Epithelial cell of esophagus (primary cell): ENCODE measurements at regions not wholly inside any gene's neighbourhood (a gene's known extent, or its start where the extent isn't known, plus 50 kb on each side); places are given as distances from the start of the nearest gene placed in this dataset.

Experiments used
- DNase-seq: peaks from one replicate; pipeline ENCODE4 v3.0.0; 2010; ENCODE audit warnings: low read depth
- H3K4me3 ChIP-seq: 2 replicates; pipeline ENCODE4 v1.5.1; 2011; ENCODE audit warnings: mild to moderate bottlenecking, low read length, control low read depth
- TF ChIP-seq, protein P1 (sequence below): IDR thresholded peaks from 2 replicates; pipeline ENCODE4 v1.5.1; 2011; ENCODE audit warnings: low read depth, mild to moderate bottlenecking, low read length, control low read depth, inconsistent platforms; ENCODE audit not compliant: insufficient read depth; ENCODE audit errors: missing control alignments

DNA sequence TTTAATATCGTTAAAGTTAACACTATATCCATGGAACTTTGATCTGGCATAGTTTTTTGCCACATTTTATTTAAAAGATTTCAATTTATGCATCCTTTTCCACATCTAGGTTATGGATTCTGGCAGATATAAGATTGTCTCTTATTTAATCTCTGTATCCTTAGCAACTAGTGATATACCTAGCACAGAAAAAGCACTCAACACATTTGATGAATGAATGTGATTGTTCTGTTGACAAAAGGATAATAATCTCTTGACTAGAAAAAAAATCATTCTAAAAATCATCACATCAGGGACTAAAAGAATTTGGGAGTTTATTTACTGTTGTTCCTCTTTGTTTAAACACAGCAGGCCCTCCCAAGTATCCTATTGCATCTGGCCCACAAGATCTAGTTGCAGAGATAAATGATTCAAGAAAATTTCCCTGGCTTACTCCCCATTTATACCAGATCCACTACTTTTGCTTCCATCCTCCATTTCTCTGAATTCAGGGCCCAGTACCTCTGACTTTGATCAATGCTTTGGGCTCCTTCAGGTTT lies 84.0 kb upstream of the C1GALT1 start:
- H3K4me3 ChIP-seq, result no peak overlapping the region
- TF ChIP-seq, protein P1, sequence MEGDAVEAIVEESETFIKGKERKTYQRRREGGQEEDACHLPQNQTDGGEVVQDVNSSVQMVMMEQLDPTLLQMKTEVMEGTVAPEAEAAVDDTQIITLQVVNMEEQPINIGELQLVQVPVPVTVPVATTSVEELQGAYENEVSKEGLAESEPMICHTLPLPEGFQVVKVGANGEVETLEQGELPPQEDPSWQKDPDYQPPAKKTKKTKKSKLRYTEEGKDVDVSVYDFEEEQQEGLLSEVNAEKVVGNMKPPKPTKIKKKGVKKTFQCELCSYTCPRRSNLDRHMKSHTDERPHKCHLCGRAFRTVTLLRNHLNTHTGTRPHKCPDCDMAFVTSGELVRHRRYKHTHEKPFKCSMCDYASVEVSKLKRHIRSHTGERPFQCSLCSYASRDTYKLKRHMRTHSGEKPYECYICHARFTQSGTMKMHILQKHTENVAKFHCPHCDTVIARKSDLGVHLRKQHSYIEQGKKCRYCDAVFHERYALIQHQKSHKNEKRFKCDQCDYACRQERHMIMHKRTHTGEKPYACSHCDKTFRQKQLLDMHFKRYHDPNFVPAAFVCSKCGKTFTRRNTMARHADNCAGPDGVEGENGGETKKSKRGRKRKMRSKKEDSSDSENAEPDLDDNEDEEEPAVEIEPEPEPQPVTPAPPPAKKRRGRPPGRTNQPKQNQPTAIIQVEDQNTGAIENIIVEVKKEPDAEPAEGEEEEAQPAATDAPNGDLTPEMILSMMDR, result no peak
- DNase-seq, result no peak

DNA sequence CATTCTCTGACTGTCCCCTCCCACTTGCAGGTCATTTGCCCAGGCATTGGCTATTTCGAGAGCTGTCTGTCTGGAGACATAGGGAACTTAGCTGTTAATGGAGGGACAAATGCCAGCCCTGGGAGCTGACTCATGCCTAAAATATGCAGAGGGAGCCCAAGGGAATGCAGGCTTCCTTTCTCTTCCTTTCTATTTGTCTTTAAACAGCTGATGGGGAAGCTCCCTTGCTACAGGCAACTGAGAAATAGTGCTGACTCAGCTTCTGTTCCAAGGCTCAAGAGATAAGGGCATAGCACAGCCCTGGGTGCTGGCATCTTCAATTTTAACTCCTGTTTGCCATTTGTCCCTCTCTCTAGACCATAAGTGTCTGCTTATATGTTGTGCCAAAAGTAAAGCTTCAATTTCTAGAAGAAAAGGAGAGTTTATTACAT lies 82.7 kb upstream of the C1GALT1 start:
- no peak overlapping the region for H3K4me3 ChIP-seq
- peak; percentile 92 for DNase-seq
- TF ChIP-seq, protein P1, result no peak

DNA sequence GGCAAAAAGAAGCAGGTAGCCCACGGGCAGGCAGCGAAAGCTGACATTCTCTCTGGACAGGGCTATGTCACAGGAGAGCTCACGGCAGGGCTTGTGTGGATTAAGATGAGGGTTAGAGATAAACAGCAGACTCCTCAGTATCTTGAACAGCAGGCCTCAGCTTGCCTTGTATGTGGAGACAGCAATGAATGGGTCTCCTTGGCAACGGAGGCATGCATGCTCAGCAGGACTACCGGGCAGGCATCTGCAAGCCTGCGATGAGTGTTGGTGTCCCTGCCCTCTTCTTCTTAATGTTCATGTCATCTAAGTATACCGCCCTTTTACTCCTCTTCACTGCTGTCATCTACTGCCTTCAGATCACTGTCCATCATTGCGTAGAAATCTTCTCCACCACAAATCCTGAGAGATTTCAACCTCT lies 81.9 kb upstream of the C1GALT1 start:
- peak; percentile 99 for DNase-seq
- TF ChIP-seq, protein P1, result no peak
- H3K4me3 ChIP-seq, result no peak overlapping the region

DNA sequence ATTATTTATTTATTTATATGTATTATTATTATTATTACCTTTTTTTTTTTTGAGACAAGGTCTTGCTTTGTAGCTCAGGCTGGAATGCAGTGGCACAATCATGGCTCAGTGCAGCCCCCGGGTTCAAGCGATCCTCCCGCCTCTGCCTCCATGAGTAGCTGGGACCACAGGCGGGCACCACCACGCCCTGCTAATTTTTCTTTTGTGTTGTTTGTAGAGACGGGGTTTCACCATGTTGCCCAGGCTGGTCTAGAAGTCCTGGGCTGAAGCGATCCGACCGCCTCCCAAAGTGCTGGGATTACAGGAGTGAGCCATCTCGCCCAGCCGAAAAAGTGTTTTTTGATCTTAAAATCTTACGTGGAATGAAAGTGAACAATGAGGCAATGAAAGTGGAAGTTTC lies 79.4 kb upstream of the C1GALT1 start:
- no peak for DNase-seq
- no peak overlapping the region for H3K4me3 ChIP-seq
- TF ChIP-seq, protein P1, result no peak

DNA sequence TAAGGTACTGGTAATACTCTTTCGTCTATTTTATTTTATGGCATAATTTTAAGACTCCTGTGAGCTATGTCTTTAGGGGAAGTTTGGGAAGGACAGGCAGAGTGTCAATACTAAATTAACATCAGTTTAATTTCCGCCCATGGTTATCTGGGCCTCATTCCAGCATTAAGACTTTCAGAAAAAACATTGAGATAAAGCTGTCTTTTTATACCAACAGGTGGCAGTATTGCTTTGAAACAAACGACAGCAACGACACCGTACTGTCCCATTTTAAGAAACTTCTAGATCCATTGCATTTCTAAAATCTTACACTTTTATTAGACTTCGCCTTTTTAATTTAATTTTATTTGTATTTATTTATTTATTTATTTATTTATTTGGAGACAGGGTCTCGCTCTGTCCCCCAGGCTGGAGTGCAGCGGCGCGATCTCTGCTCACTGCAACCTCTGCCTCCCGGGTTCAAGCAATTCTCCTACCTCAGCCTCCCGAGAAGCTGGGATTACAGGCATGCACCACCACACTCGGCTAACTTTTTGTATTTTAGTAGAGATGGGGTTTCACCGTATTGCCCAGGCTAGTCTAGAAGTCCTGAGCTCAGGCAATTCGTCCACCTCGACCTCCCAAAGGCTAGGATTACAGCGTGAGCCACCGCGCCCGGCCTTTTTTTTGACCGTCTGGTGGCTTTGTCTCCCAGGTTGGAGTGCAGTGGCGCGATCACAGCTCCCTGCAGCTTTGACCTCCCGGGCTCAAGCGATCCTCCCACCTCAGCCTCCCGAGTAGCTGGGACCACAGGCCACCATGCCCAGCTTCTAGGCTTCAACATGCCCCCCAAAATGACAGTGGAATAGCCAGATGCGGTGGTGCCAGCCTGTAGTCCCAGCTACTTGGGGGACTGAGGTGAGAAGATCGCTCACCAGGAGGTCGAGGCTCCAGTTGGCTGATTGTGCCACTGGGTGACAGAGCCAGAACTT lies 78.7 kb upstream of the C1GALT1 start:
- peak; percentile 73 for DNase-seq
- TF ChIP-seq, protein P1, result peak; percentile 59
- H3K4me3 ChIP-seq, result no peak overlapping the region

DNA sequence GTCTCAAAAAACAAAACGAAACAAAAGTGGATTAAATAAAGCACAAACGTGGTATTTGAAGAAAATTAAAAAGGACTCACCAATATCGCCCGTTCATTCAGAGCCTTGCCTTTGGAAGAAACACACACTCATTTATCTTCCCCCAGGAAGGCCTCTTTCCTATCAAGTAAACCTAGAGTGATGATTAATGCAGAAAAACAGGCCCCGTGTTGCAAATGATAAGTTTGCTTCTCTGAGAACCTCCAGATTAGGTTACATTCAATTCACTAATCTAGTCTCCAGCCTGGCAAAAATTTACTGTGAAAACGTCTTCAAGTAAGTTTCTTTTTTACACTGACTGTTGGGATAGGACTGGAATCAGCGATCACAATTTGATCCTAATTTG lies 78.0 kb upstream of the C1GALT1 start:
- no peak for DNase-seq
- H3K4me3 ChIP-seq, result no peak overlapping the region
- TF ChIP-seq, protein P1, result no peak

DNA sequence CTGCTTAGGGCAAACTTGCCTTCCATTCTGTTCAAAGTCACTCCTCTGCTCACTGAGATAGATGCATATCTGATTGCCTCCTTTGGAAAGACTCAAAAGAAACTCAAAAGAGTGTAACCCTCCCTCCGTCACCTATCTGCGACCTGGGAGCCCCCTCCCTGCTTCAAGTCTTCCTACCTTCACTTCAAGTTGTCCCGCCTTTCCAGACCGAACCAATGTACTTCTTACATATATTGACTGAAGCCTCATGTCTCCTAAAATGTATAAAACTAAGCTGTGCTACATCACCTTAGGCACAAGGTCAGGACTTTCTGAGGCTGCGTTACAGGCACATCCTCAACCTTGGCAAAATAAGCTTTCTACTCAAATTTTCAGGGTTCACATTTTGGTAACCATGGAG lies 77.4 kb upstream of the C1GALT1 start:
- no peak overlapping the region for H3K4me3 ChIP-seq
- no peak for DNase-seq
- TF ChIP-seq, protein P1, result no peak
